ENCODE measurements at regions not wholly inside any gene's neighbourhood (a gene's known extent, or its start where the extent isn't known, plus 50 kb on each side); places are given as distances from the start of the nearest gene placed in this dataset.

- Histone ChIP-seq H4K20me1 (ENCODE audit: low read depth) (no peaks in the 10 kb centered on the region), H2AFZ (replicated peaks) (no peak overlapping the region), H3K27ac (no peak overlapping the region), H3F3A (ENCODE audit: low read depth) (no peaks in the 10 kb centered on the region), H3K79me2 (ENCODE audit: low read depth) (no peaks in the 10 kb centered on the region), H3K36me3 (no peaks in the 10 kb centered on the region), H3K4me1 (no peaks in the 10 kb centered on the region), H3K4me2 (no peak overlapping the region), H3K27me3 (no peaks in the 10 kb centered on the region), H3K9me3 (ENCODE audit: low read depth) (peaks cover 8% of the 10 kb centered on the region), H3K4me3 (no peak overlapping the region), H3K9ac (no peak overlapping the region)
- no peaks in the 10 kb centered on the region for H3K27me3 Mint-ChIP-seq (ENCODE audit: insufficient read depth, low read depth)
- TF ChIP-seq CTCF (IDR thresholded peaks at IDR 0.05), result no peak
- TF ChIP-seq EZH2 (IDR thresholded peaks at IDR 0.05), result no peak
- TF ChIP-seq EZH2phosphoT487 (IDR thresholded peaks at IDR 0.05), result no peak
- H3K4me3 Mint-ChIP-seq, result no peak overlapping the region
- no peak for DNase-seq (ENCODE audit: low spot score)
- H3K4me1 Mint-ChIP-seq, result no peaks in the 10 kb centered on the region
- H3K9me3 Mint-ChIP-seq, result peaks cover 20% of the 10 kb centered on the region
- H3K36me3 Mint-ChIP-seq, result no peaks in the 10 kb centered on the region
- H3K27ac Mint-ChIP-seq, result no peak overlapping the region
Observed at GRCh38 chr14:79961197-79961596, 250.1 kb downstream of the DIO2 start.

- Histone ChIP-seq H3K9me3 (ENCODE audit: low read depth) (peaks cover 8% of the 10 kb centered on the region), H3K4me2 (no peak overlapping the region), H3K36me3 (no peaks in the 10 kb centered on the region), H3F3A (ENCODE audit: low read depth) (no peaks in the 10 kb centered on the region), H3K27me3 (no peaks in the 10 kb centered on the region), H4K20me1 (ENCODE audit: low read depth) (no peaks in the 10 kb centered on the region), H3K9ac (no peak overlapping the region), H3K79me2 (ENCODE audit: low read depth) (no peaks in the 10 kb centered on the region), H2AFZ (replicated peaks) (no peak overlapping the region), H3K27ac (no peak overlapping the region), H3K4me3 (no peak overlapping the region), H3K4me1 (no peaks in the 10 kb centered on the region)
- Mint-ChIP-seq H3K4me3 (no peak overlapping the region), H3K27me3 (ENCODE audit: insufficient read depth, low read depth) (no peaks in the 10 kb centered on the region), H3K36me3 (no peaks in the 10 kb centered on the region), H3K27ac (no peak overlapping the region), H3K4me1 (no peaks in the 10 kb centered on the region), H3K9me3 (peaks cover 26% of the 10 kb centered on the region)
- no peak for TF ChIP-seq EZH2phosphoT487 (IDR thresholded peaks at IDR 0.05)
- no peak for TF ChIP-seq CTCF (IDR thresholded peaks at IDR 0.05)
- TF ChIP-seq EZH2 (IDR thresholded peaks at IDR 0.05), result no peak
- no peak for DNase-seq (ENCODE audit: low spot score)
Observed at GRCh38 chr14:79960288-79960687, 251.0 kb downstream of the DIO2 start.

GRCh38 chr14:79951572-79951971 is 259.7 kb downstream of the DIO2 start:
- Histone ChIP-seq H3K4me2 (no peak overlapping the region), H2AFZ (replicated peaks) (peak overlapping the region; percentile 50), H3K4me3 (no peak overlapping the region), H3K27me3 (no peaks in the 10 kb centered on the region), H3K9me3 (ENCODE audit: low read depth) (peaks cover 4% of the 10 kb centered on the region), H4K20me1 (ENCODE audit: low read depth) (no peaks in the 10 kb centered on the region), H3K27ac (no peak overlapping the region), H3K9ac (no peak overlapping the region), H3K79me2 (ENCODE audit: low read depth) (no peaks in the 10 kb centered on the region), H3F3A (ENCODE audit: low read depth) (no peaks in the 10 kb centered on the region), H3K4me1 (peaks cover 27% of the 10 kb centered on the region), H3K36me3 (no peaks in the 10 kb centered on the region)
- Mint-ChIP-seq H3K27me3 (ENCODE audit: insufficient read depth, low read depth) (peaks cover 2% of the 10 kb centered on the region), H3K4me3 (no peak overlapping the region), H3K36me3 (no peaks in the 10 kb centered on the region), H3K27ac (no peak overlapping the region), H3K4me1 (peaks cover 2% of the 10 kb centered on the region), H3K9me3 (peaks cover 19% of the 10 kb centered on the region)
- TF ChIP-seq CTCF (IDR thresholded peaks at IDR 0.05) (no peak), EZH2phosphoT487 (IDR thresholded peaks at IDR 0.05) (no peak), EZH2 (IDR thresholded peaks at IDR 0.05) (no peak)
- no peak for DNase-seq (ENCODE audit: low spot score)
